HepG2 (cell line): ENCODE measurements at regions not wholly inside any gene's neighbourhood (a gene's known extent, or its start where the extent isn't known, plus 50 kb on each side); places are given as distances from the start of the nearest gene placed in this dataset.
A peak's percentile ranks its signal among the peaks of the same experiment; 100 is the strongest.

Experiments
- ATAC-seq: fragments of 200-7000 bp; cut with Tn5 transposase; 3 replicates; pipeline ENCODE4 v1.9.1; 2020; ENCODE audit warnings: mild to moderate bottlenecking, moderate library complexity
- BruUV-seq: library from RNA; stranded (reverse); fragments of 400-500 nt; replicated peaks from 2 replicates; lab custom pipeline; 2021; lab: Mats Ljungman, UMichigan
- CTCF ChIA-PET: fragments of 300-600 bp; formaldehyde crosslinking; extraction: SDS; loops from one replicate; lab custom pipeline; 2021; ENCODE audit warnings: low total read pairs, inconsistent platforms, low intra/inter-chr PET ratio; lab: Yijun Ruan, JAX
- POLR2A ChIA-PET: fragments of 350-600 bp; sonication (Branson Sonifier 250); formaldehyde crosslinking; loops from one replicate; lab custom pipeline; 2020; ENCODE audit warnings: antibody characterized with exemption, inconsistent platforms; lab: Yijun Ruan, JAX
- DNase-seq: peaks from one replicate; pipeline ENCODE4 v3.0.0-alpha.2; 2015; ENCODE audit warnings: low spot score
- FAIRE-seq: peaks from 3 replicates; lab custom pipeline; 2011; peaks lifted over from hg19 to GRCh38; lab: Jason Lieb, UNC
- H2AFZ ChIP-seq: one replicate; pipeline ENCODE4 v1.6.1; 2011; ENCODE audit warnings: low read length, inconsistent platforms
- H3K27ac ChIP-seq: fragments of 300-600 bp; 3 replicates; pipeline ENCODE4 v1.8.0; 2011; ENCODE audit warnings: mixed run types, mild to moderate bottlenecking, mixed read lengths, low read length, inconsistent platforms; ENCODE audit not compliant: insufficient read depth; ENCODE audit errors: extremely low read length
- H3K27me3 ChIP-seq, 2 experiments: fragments of 200-600 bp in 1 of 2; 2 replicates in 1 of 2; 3 replicates in 1 of 2; pipeline versions ENCODE4 v1.6.0 to v1.8.0; 2011; ENCODE audit warnings: low read length in 2 of 2, mild to moderate bottlenecking in 2 of 2, moderate library complexity in 2 of 2, inconsistent platforms in 1 of 2; ENCODE audit not compliant: insufficient read depth in 2 of 2, control insufficient read depth in 1 of 2
- H3K36me3 ChIP-seq, 2 experiments: fragments of 200-600 bp in 1 of 2; replicated peaks in 1 of 2; 2 replicates in 1 of 2; 3 replicates in 1 of 2; pipeline versions ENCODE4 v1.5.1 to v1.8.0; 2011; ENCODE audit warnings: low read length in 2 of 2, inconsistent platforms in 1 of 2; ENCODE audit not compliant: insufficient read depth in 2 of 2, control insufficient read depth in 1 of 2
- H3K4me1 ChIP-seq: 2 replicates; pipeline ENCODE4 v1.5.1; 2012; ENCODE audit warnings: low read length, inconsistent platforms; ENCODE audit not compliant: insufficient read depth
- H3K4me2 ChIP-seq: 2 replicates; pipeline ENCODE4 v1.6.0; 2011; ENCODE audit warnings: low read depth, low read length, inconsistent platforms
- H3K4me3 ChIP-seq, 3 experiments: fragments of 200-600 bp in 1 of 3; sonication (generic), shearing (Covaris generic) in 1 of 3; replicated peaks in 1 of 3; 2 replicates each; pipeline ENCODE4 v1.5.1; 2011 to 2016; ENCODE audit warnings: low read length in 3 of 3, inconsistent platforms in 2 of 3, low read depth in 2 of 3, mild to moderate bottlenecking in 2 of 3, control low read depth in 1 of 3, mixed read lengths in 1 of 3; ENCODE audit not compliant: insufficient read depth in 1 of 3
- H3K79me2 ChIP-seq: one replicate; pipeline ENCODE4 v1.6.1; 2011; ENCODE audit warnings: low read length, inconsistent platforms; ENCODE audit not compliant: insufficient read depth
- H3K9ac ChIP-seq: 2 replicates; pipeline ENCODE4 v1.6.0; 2011; ENCODE audit warnings: mild to moderate bottlenecking, low read depth, low read length, inconsistent platforms; ENCODE audit not compliant: insufficient read depth
- H3K9me3 ChIP-seq: 2 replicates; pipeline ENCODE4 v1.5.1; 2012; ENCODE audit warnings: mild to moderate bottlenecking, low read length
- H4K20me1 ChIP-seq: 2 replicates; pipeline ENCODE4 v1.6.0; 2011; ENCODE audit warnings: inconsistent platforms, mild to moderate bottlenecking, low read length, moderate library complexity; ENCODE audit not compliant: insufficient read depth
- TP53 ChIP-seq: sonication (generic); formaldehyde crosslinking; conservative IDR thresholded peaks from 2 replicates; pipeline ENCODE4 v1.4.0; 2020; ENCODE audit warnings: missing genetic modification reagents
- UBTF ChIP-seq: sonication (generic); formaldehyde crosslinking; IDR thresholded peaks from 2 replicates; pipeline ENCODE4 v1.4.0; 2020; ENCODE audit warnings: mild to moderate bottlenecking, missing genetic modification reagents
- ZNF281 ChIP-seq: sonication (generic); formaldehyde crosslinking; IDR thresholded peaks from 2 replicates; pipeline ENCODE4 v1.4.0; 2020; ENCODE audit warnings: missing genetic modification reagents, borderline replicate concordance
- ZNF577 ChIP-seq: sonication (generic); formaldehyde crosslinking; IDR thresholded peaks from 2 replicates; pipeline ENCODE4 v1.4.0; 2020; ENCODE audit warnings: mild to moderate bottlenecking, low read depth, missing genetic modification reagents, borderline replicate concordance
- WGBS: methylation state at CpG from one replicate; pipeline ENCODE4 v1.1.6; 2017; ENCODE audit warnings: low lambda C conversion rate; 5-methylcytosine and 5-hydroxymethylcytosine counted together
- in situ Hi-C: cut with HindIII; loops from 2 replicates; pipeline ENCODE4 v1.10.0; 2017; ENCODE audit warnings: low pct_unique_long_range_greater_than_20kb; ENCODE audit not compliant: extremely low pct_ligation_motif_present
- intact Hi-C: fragments of 100-400 bp; cut with micrococcal nuclease; formaldehyde crosslinking; loops from one replicate; pipeline ENCODE4 v1.10.0; 2022; ENCODE audit not compliant: unreplicated experiment

- Histone ChIP-seq H3K4me2 (no peak overlapping the region; the same call in 1 of the 2 replicates), H2AFZ (no peak overlapping the region), H3K27me3 (no peaks in the 10 kb centered on the region), H3K9ac (no peak overlapping the region), H3K36me3 (no peaks in the 10 kb centered on the region), H4K20me1 (no peaks in the 10 kb centered on the region), H3K9me3 (no peaks in the 10 kb centered on the region), H3K79me2 (no peaks in the 10 kb centered on the region), H3K27ac (no peak overlapping the region), H3K4me1 (no peaks in the 10 kb centered on the region), H3K4me3 (no peak overlapping the region)
- DNase-seq = no peak
- ChIA-PET CTCF (no interaction called here), POLR2A (no interaction called here)
- BruUV-seq = no TSS peak
- in situ Hi-C loops (no loop called here), intact Hi-C loops (no loop called here)
- ATAC-seq = peak; percentile 41; the same call in 2 of the 3 replicates
- TF ChIP-seq ZNF577 (CRISPR knock-in tag) = no peak
- TF ChIP-seq TP53 (CRISPR knock-in tag) = no peak
- no peak for TF ChIP-seq UBTF (CRISPR knock-in tag)
- TF ChIP-seq ZNF281 (CRISPR knock-in tag) = no peak
- WGBS = no CpG with 5 or more reads among the region's 8 CpGs
- FAIRE-seq = no peak
Observed at GRCh38 chr4:35100932-35101331, 1143.4 kb downstream of the ARAP2 start.
